ENCODE measurements at regions not wholly inside any gene's neighbourhood (a gene's known extent, or its start where the extent isn't known, plus 50 kb on each side); places are given as distances from the start of the nearest gene placed in this dataset.

DNA sequence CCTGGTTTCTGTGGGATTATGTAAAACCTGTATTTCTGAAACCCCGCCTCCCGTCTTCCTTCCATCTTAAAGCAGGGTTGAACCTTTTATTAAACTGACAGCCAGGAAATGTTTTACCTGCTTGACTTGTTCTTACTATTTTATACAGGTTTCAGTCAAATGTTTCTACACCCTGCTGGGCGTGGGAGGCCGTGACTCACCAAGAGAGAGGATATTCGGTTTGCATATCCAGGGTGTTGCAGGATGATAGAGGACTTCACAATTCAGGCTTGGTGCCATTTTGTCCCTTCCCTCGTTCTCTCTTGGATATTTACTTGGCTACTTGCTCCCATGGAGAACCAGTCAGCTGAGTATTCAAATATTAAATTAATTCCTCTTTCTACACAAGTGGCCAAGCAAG lies 69.7 kb downstream of the ARF6 start:
- TF ChIP-seq POLR2AphosphoS5 (IDR thresholded peaks at IDR 0.05; ENCODE audit: low read depth, low read length) (no peak), POLR2A (IDR thresholded peaks at IDR 0.05; ENCODE audit: low read depth, low read length) (no peak)
